Aorta (tissue), 5 donors: ENCODE measurements at regions not wholly inside any gene's neighbourhood (a gene's known extent, or its start where the extent isn't known, plus 50 kb on each side); places are given as distances from the start of the nearest gene placed in this dataset.

ENCODE experiments used
- ATAC-seq: fragments of 200-7000 bp; cut with Tn5 transposase; one replicate; pipeline ENCODE4 v1.9.1; 2022; ENCODE audit warnings: moderate library complexity; ENCODE audit not compliant: low FRiP score
- DNase-seq, 2 donors: peaks; one replicate each; pipeline ENCODE4 v3.0.0-alpha.2; 2020
- H3K27ac ChIP-seq, 2 donors: one replicate each; pipeline ENCODE4 v1.5.1; 2013; ENCODE audit warnings: low read length in 2 of 2, mild to moderate bottlenecking in 2 of 2, moderate library complexity in 2 of 2, control low read depth in 1 of 2, inconsistent platforms in 1 of 2, low read depth in 1 of 2
- H3K27me3 ChIP-seq, 2 donors: one replicate each; pipeline ENCODE4 v1.6.1; 2013; ENCODE audit warnings: control low read depth in 1 of 2, low read length in 1 of 2, mild to moderate bottlenecking in 1 of 2, moderate library complexity in 1 of 2; ENCODE audit not compliant: insufficient read depth in 2 of 2, control insufficient read depth in 1 of 2
- H3K36me3 ChIP-seq, 2 donors: one replicate each; pipeline ENCODE4 v1.6.1; 2013; ENCODE audit warnings: control low read depth in 1 of 2, low read length in 1 of 2, mild to moderate bottlenecking in 1 of 2; ENCODE audit not compliant: insufficient read depth in 2 of 2, control insufficient read depth in 1 of 2
- H3K4me1 ChIP-seq, 2 donors: one replicate each; pipeline ENCODE4 v1.6.1; 2013; ENCODE audit warnings: low read length in 2 of 2, control low read depth in 1 of 2, mild to moderate bottlenecking in 1 of 2, moderate library complexity in 1 of 2; ENCODE audit not compliant: insufficient read depth in 2 of 2, control insufficient read depth in 1 of 2
- H3K4me3 ChIP-seq, 2 donors: one replicate each; pipeline ENCODE4 v1.5.1; 2013; ENCODE audit warnings: low read length in 2 of 2, control low read depth in 1 of 2, mild to moderate bottlenecking in 1 of 2
- H3K9me3 ChIP-seq: one replicate; pipeline ENCODE4 v1.6.1; 2013; ENCODE audit warnings: mild to moderate bottlenecking, low read length; ENCODE audit not compliant: control insufficient read depth
- WGBS, 2 donors: extraction: QIAGEN DNeasy Blood & Tissue Kit; methylation state at CpG; one replicate each; pipeline ENCODE4 v1.1.7; 2013; 5-methylcytosine and 5-hydroxymethylcytosine counted together
- intact Hi-C, 2 donors: fragments of 100-400 bp; cut with DNase I; formaldehyde crosslinking; loops; one replicate each; pipeline versions ENCODE4 v1.14.2 to v1.15.0; 2022
- donor health status: healthy with polysubstance abuse.
- donor health status: Bipolar disorder and iron deficiency.
- donor health status: DM: no; HTN: no; CAD: no.
- donor health status: DM: no; HTN: no; CAD: no.
- donor health status: DM: yes; HTN: yes; CAD: no.

GRCh38 chr2:19000776-19001175 lies 357.6 kb downstream of the OSR1 start:
- Histone ChIP-seq H3K27me3 (no peaks in the 10 kb centered on the region), H3K27ac (no peak overlapping the region), H3K36me3 (no peaks in the 10 kb centered on the region), H3K4me1 (no peaks in the 10 kb centered on the region), H3K4me3 (no peak overlapping the region), H3K9me3 (no peaks in the 10 kb centered on the region)
- ATAC-seq = no peak
- intact Hi-C loops = no loop called here
- WGBS, 2 donors = 79 to 86% methylated on average over 3 of the region's 3 CpGs
- DNase-seq = no peak

DNA sequence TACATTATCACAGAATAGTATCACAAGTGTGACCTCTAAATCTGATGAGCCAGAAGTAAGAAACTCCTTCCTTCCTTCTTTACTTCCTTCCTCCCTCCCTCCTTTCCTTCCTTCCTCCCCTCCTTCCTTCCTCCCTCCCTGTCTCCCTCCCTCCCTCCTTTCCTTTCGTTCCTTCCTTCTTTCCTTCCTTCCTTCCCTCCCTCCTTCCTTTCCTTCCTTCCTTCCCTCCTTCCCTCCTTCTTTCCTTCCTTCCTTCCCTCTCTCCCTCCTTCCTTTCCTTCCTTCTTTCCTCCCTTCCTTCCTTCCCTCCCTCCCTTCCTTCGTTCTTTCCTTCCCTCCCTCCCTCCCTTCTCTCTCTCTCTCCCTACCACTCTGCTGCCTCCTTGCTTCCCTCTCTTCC lies 359.2 kb downstream of the OSR1 start:
- no peaks in the 10 kb centered on the region for H3K27me3 ChIP-seq
- H3K36me3 ChIP-seq = no peaks in the 10 kb centered on the region
- DNase-seq (no peak), ATAC-seq (no peak)
- no peaks in the 10 kb centered on the region for H3K4me1 ChIP-seq
- no peak overlapping the region for H3K27ac ChIP-seq
- H3K4me3 ChIP-seq = no peak overlapping the region
- WGBS, 2 donors = 89 to 94% methylated on average over 2 of the region's 2 CpGs
- intact Hi-C loops = no loop called here
- H3K9me3 ChIP-seq = no peaks in the 10 kb centered on the region

- Histone ChIP-seq H3K9me3 (no peaks in the 10 kb centered on the region), H3K27me3 (no peaks in the 10 kb centered on the region), H3K4me3 (no peak overlapping the region), H3K4me1 (no peaks in the 10 kb centered on the region), H3K36me3 (no peaks in the 10 kb centered on the region), H3K27ac (no peak overlapping the region)
- ATAC-seq = no peak
- no peak for DNase-seq
- intact Hi-C loops = no loop called here
- 74% methylated on average over 1 of the region's 1 CpG for WGBS, 2 donors
Measured at GRCh38 chr2:18998491-18998890, 359.9 kb downstream of the OSR1 start.

GRCh38 chr2:18993756-18994338 lies 364.6 kb downstream of the OSR1 start:
- DNase-seq (no peak), ATAC-seq (no peak)
- Histone ChIP-seq H3K4me3 (no peak overlapping the region), H3K27ac (no peak overlapping the region), H3K36me3 (no peaks in the 10 kb centered on the region), H3K4me1 (peaks cover 2 to 3% of the 10 kb centered on the region in 2 donors), H3K9me3 (no peaks in the 10 kb centered on the region), H3K27me3 (no peaks in the 10 kb centered on the region)
- WGBS, 2 donors = 98 to 100% methylated on average over 3 of the region's 3 CpGs
- intact Hi-C loops = no loop called here

GRCh38 chr2:18991177-18992168 lies 366.9 kb downstream of the OSR1 start:
- H3K9me3 ChIP-seq = no peaks in the 10 kb centered on the region
- intact Hi-C loops = no loop called here
- H3K4me3 ChIP-seq = no peak overlapping the region
- DNase-seq = peak; percentile 62 to 74
- H3K27me3 ChIP-seq = no peaks in the 10 kb centered on the region
- H3K36me3 ChIP-seq = no peaks in the 10 kb centered on the region
- H3K4me1 ChIP-seq = peaks cover 2 to 3% of the 10 kb centered on the region in 2 donors
- 1 to 2% methylated on average over 5 of the region's 5 CpGs for WGBS, 2 donors
- ATAC-seq = peak; percentile 50
- peak overlapping the region in 1 of 2 donors; percentile 73 for H3K27ac ChIP-seq

- Histone ChIP-seq H3K9me3 (no peaks in the 10 kb centered on the region), H3K27ac (no peak overlapping the region), H3K4me3 (no peak overlapping the region), H3K27me3 (no peaks in the 10 kb centered on the region), H3K36me3 (no peaks in the 10 kb centered on the region), H3K4me1 (peaks cover 2 to 3% of the 10 kb centered on the region in 2 donors)
- WGBS, 2 donors = 55 to 65% methylated on average over 3 of the region's 3 CpGs
- ATAC-seq = no peak
- intact Hi-C loops = loop anchor here in 1 of 2 donors (10.0 kb wide), 1 partner anchor 464 kb away; no protein-coding TSS in a partner anchor
- DNase-seq = no peak
Measured at GRCh38 chr2:18988631-18989232, 369.7 kb downstream of the OSR1 start.

GRCh38 chr2:18987592-18988073 lies 370.8 kb downstream of the OSR1 start:
- H3K27me3 ChIP-seq = no peaks in the 10 kb centered on the region
- 6 to 7% methylated on average over 4 of the region's 4 CpGs for WGBS, 2 donors
- H3K4me3 ChIP-seq = no peak overlapping the region
- H3K27ac ChIP-seq = no peak overlapping the region
- no peaks in the 10 kb centered on the region for H3K36me3 ChIP-seq
- no peaks in the 10 kb centered on the region for H3K9me3 ChIP-seq
- ATAC-seq = peak; percentile 59
- peak; percentile 81 to 88 for DNase-seq
- peaks cover 2 to 3% of the 10 kb centered on the region in 2 donors for H3K4me1 ChIP-seq
- intact Hi-C loops = loop anchor here in 1 of 2 donors (10.0 kb wide), 1 partner anchor 463 kb away; no protein-coding TSS in a partner anchor

- no peak for ATAC-seq
- intact Hi-C loops = loop anchor here in 1 of 2 donors (10.0 kb wide), 1 partner anchor 462 kb away; no protein-coding TSS in a partner anchor
- no peak for DNase-seq
- no peaks in the 10 kb centered on the region for H3K27me3 ChIP-seq
- no peaks in the 10 kb centered on the region for H3K36me3 ChIP-seq
- H3K4me3 ChIP-seq = no peak overlapping the region
- peaks cover 2 to 3% of the 10 kb centered on the region in 2 donors for H3K4me1 ChIP-seq
- no peaks in the 10 kb centered on the region for H3K9me3 ChIP-seq
- H3K27ac ChIP-seq = no peak overlapping the region
- 90 to 91% methylated on average over 4 of the region's 4 CpGs for WGBS, 2 donors
Measured at GRCh38 chr2:18987016-18987415, 371.4 kb downstream of the OSR1 start.
